Uterus (tissue), 3 donors: ENCODE measurements at regions not wholly inside any gene's neighbourhood (a gene's known extent, or its start where the extent isn't known, plus 50 kb on each side); places are given as distances from the start of the nearest gene placed in this dataset.

Experiments
- DNase-seq, 2 donors: peaks; one replicate each; pipeline ENCODE4 v3.0.0-alpha.2; 2019 to 2020
- H3K27ac ChIP-seq, 2 donors: fragments of 200-600 bp; sonication (generic); 1 replicate in 1 of 2; 2 replicates in 1 of 2; pipeline ENCODE4 v1.5.1; 2016 to 2018
- H3K27me3 ChIP-seq, 2 donors: fragments of 200-600 bp; sonication (generic); one replicate each; pipeline ENCODE4 v1.5.1; 2018 to 2019; ENCODE audit warnings: control low read depth in 1 of 2
- H3K36me3 ChIP-seq, 2 donors: fragments of 200-600 bp; sonication (generic); one replicate each; pipeline ENCODE4 v1.5.1; 2019; ENCODE audit warnings: control low read depth in 1 of 2
- H3K4me1 ChIP-seq, 2 donors: fragments of 200-600 bp; sonication (generic); one replicate each; pipeline ENCODE4 v1.5.1; 2018 to 2019; ENCODE audit warnings: control low read depth in 1 of 2
- H3K4me3 ChIP-seq, 2 donors: fragments of 200-600 bp; sonication (generic); 1 replicate in 1 of 2; 2 replicates in 1 of 2; pipeline ENCODE4 v1.5.1; 2018 to 2019; ENCODE audit warnings: mild to moderate bottlenecking in 1 of 2
- H3K9me3 ChIP-seq, 2 donors: fragments of 200-600 bp; sonication (generic); one replicate each; pipeline ENCODE4 v1.5.1; 2019; ENCODE audit warnings: control low read depth in 1 of 2
- CTCF ChIP-seq, 4 experiments: fragments of 200-600 bp in 2 of 4; fragments of 450-650 bp in 2 of 4; sonication (generic) in 2 of 4; IDR thresholded peaks; one replicate each; pipeline ENCODE4 v1.5.1; 2016 to 2019; ENCODE audit warnings: antibody characterized with exemption in 4 of 4, mild to moderate bottlenecking in 2 of 4, moderate library complexity in 1 of 4
- POLR2A ChIP-seq, 2 donors: fragments of 450-650 bp; IDR thresholded peaks; one replicate each; pipeline ENCODE4 v1.6.1; 2016; ENCODE audit warnings: antibody characterized with exemption in 2 of 2, mild to moderate bottlenecking in 1 of 2, moderate library complexity in 1 of 2
- intact Hi-C: fragments of 100-400 bp; cut with DNase I; formaldehyde crosslinking; loops from one replicate; pipeline ENCODE4 v1.15.1; 2023; ENCODE audit warnings: low total_unique reads
- donor health status: DM: yes; HTN: yes; CAD: no.

GRCh38 chr13:71028884-71029283, 838.1 kb downstream of the DACH1 start:
- H3K27ac ChIP-seq = no peak overlapping the region
- no peaks in the 10 kb centered on the region for H3K27me3 ChIP-seq
- TF ChIP-seq CTCF (IDR thresholded peaks at IDR 0.05) = no peak
- no peak for TF ChIP-seq POLR2A (IDR thresholded peaks at IDR 0.05)
- intact Hi-C loops = no loop called here
- no peak for DNase-seq
- no peak overlapping the region for H3K4me3 ChIP-seq
- H3K36me3 ChIP-seq = no peaks in the 10 kb centered on the region
- H3K4me1 ChIP-seq = no peaks in the 10 kb centered on the region
- no peaks in the 10 kb centered on the region for H3K9me3 ChIP-seq

DNA sequence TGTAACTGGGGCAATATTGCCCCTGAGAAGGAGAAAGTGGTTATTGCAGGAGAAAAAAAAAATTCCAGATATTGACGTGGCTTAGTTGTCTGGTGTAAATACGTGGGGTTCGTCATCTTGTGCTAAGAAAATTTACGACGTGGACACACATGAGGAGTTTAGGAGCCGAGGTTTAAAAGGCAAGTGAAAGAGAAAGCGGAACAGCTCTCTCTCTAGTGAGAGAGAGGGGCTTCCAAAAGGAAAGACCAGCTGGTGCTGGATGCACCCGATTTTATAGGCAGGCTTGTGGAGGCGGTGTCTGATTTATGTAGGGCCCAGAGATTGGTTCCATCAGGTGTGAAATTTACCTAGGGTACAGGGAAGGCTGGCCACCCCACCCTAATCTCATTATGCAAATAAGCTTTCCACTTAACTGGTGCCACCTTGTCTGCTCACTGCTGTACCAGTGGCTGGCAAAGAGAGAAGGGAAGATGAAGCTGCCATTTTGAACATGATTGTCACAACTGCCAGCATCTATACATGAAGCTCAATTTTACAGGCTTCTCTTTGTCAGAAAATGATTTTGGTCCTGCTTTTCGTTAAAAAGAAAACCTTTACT, 845.1 kb downstream of the DACH1 start:
- no peak overlapping the region for H3K27ac ChIP-seq
- TF ChIP-seq POLR2A (IDR thresholded peaks at IDR 0.05) (no peak), CTCF (IDR thresholded peaks at IDR 0.05) (no peak)
- H3K4me3 ChIP-seq = no peak overlapping the region
- H3K9me3 ChIP-seq = no peaks in the 10 kb centered on the region
- H3K36me3 ChIP-seq = no peaks in the 10 kb centered on the region
- H3K4me1 ChIP-seq = no peaks in the 10 kb centered on the region
- no peaks in the 10 kb centered on the region for H3K27me3 ChIP-seq
- no peak for DNase-seq
- intact Hi-C loops = no loop called here

GRCh38 chr13:71018995-71019394, 848.0 kb downstream of the DACH1 start:
- TF ChIP-seq POLR2A (IDR thresholded peaks at IDR 0.05) (no peak), CTCF (IDR thresholded peaks at IDR 0.05) (no peak)
- H3K4me1 ChIP-seq = no peaks in the 10 kb centered on the region
- no peaks in the 10 kb centered on the region for H3K36me3 ChIP-seq
- no peaks in the 10 kb centered on the region for H3K9me3 ChIP-seq
- H3K27me3 ChIP-seq = no peaks in the 10 kb centered on the region
- no peak overlapping the region for H3K27ac ChIP-seq
- H3K4me3 ChIP-seq = no peak overlapping the region
- DNase-seq = no peak
- intact Hi-C loops = no loop called here

DNA sequence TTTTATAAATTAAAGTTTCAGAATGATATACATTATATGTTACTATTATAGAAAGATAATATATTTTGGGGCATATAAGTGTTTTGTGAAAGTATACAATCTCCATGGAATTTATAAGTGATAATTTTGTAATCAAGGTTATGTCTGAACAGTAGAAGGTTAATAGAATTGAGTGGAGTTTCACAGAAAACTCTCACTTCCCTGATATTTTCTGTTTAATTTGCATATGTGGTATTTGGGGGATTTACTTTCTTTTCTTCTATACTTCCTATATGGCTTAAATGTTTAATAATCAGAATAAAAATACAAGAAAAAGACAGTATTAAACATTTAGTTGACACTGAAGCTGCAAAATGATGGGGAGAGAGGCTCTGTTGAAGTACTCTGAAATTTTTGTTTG, 848.5 kb downstream of the DACH1 start:
- no peak overlapping the region for H3K4me3 ChIP-seq
- no peak overlapping the region for H3K27ac ChIP-seq
- intact Hi-C loops = no loop called here
- H3K36me3 ChIP-seq = no peaks in the 10 kb centered on the region
- no peaks in the 10 kb centered on the region for H3K9me3 ChIP-seq
- no peaks in the 10 kb centered on the region for H3K4me1 ChIP-seq
- TF ChIP-seq CTCF (IDR thresholded peaks at IDR 0.05) (no peak), POLR2A (IDR thresholded peaks at IDR 0.05) (no peak)
- no peak for DNase-seq
- H3K27me3 ChIP-seq = no peaks in the 10 kb centered on the region

DNA sequence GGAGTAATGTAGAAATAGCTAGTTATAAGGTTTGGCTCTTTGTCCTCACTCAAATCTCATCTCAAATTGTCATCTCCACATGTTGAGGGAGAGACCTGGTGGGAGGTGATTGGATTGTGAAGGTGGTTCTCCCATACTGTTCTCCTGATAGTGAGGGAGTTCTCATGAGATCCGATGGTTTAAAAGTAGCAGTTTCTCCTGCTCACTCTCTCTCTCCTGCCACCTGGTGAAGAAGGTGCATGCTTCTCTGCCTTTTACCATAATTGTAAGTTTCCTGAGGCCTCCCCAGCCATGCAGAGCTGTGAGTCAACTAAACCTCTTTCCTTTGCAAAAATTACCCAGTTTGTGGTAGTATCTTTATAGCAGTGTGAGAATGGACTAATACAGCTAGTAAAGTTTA, 849.4 kb downstream of the DACH1 start:
- no peaks in the 10 kb centered on the region for H3K36me3 ChIP-seq
- H3K27ac ChIP-seq = no peak overlapping the region
- TF ChIP-seq POLR2A (IDR thresholded peaks at IDR 0.05) = no peak
- TF ChIP-seq CTCF (IDR thresholded peaks at IDR 0.05) = no peak
- no peaks in the 10 kb centered on the region for H3K4me1 ChIP-seq
- no peaks in the 10 kb centered on the region for H3K27me3 ChIP-seq
- intact Hi-C loops = no loop called here
- DNase-seq = no peak
- H3K4me3 ChIP-seq = no peak overlapping the region
- H3K9me3 ChIP-seq = no peaks in the 10 kb centered on the region
